K562 (cell line): ENCODE measurements at regions not wholly inside any gene's neighbourhood (a gene's known extent, or its start where the extent isn't known, plus 50 kb on each side); places are given as distances from the start of the nearest gene placed in this dataset.
A peak's percentile ranks its signal among the peaks of the same experiment; 100 is the strongest.
"Not testable (repeated sequence)": the region's sequence is repeated elsewhere in the genome, so short reads cannot be mapped to it uniquely, and the experiment has no call there.

Experiments used
- ATAC-seq: fragments of 200-7000 bp; cut with Tn5 transposase; 3 replicates; pipeline ENCODE4 v1.9.1; 2020; ENCODE audit warnings: moderate library complexity
- BruUV-seq: library from RNA; stranded (reverse); fragments of 400-500 nt; replicated peaks from 2 replicates; lab custom pipeline; 2021; lab: Mats Ljungman, UMichigan
- CTCF ChIA-PET: fragments of 300-600 bp; formaldehyde crosslinking; extraction: SDS; loops from one replicate; lab custom pipeline; 2021; ENCODE audit warnings: low intra/inter-chr PET ratio; lab: Yijun Ruan, JAX
- POLR2A ChIA-PET: fragments of 300-600, 350-650 bp; sonication (Branson Sonifier 250); formaldehyde crosslinking; extraction: SDS; loops from one replicate; lab custom pipeline; 2021; ENCODE audit warnings: antibody characterized with exemption, inconsistent platforms; lab: Yijun Ruan, JAX
- DNase-seq, 4 experiments: peaks; one replicate each; pipeline versions ENCODE4 v3.0.0 to v3.0.0-alpha.2; 2011 to 2018; ENCODE audit warnings: low spot score in 3 of 4, mixed read lengths in 3 of 4; ENCODE audit errors: extremely low read depth in 1 of 4
- FAIRE-seq: peaks from 2 replicates; lab custom pipeline; 2011; peaks lifted over from hg19 to GRCh38; lab: Jason Lieb, UNC
- H2AFZ ChIP-seq: 2 replicates; pipeline ENCODE4 v1.6.0; 2011; ENCODE audit warnings: low read depth, low read length, control low read depth, inconsistent platforms
- H3K27ac ChIP-seq: fragments of 200-600 bp; 3 replicates; pipeline ENCODE4 v1.8.0; 2011; ENCODE audit warnings: low read depth, mild to moderate bottlenecking, control low read depth, inconsistent platforms, low read length, moderate library complexity, mixed read lengths; ENCODE audit errors: extremely low read depth
- H3K27me3 ChIP-seq, 2 experiments: fragments of 300-600 bp in 1 of 2; 2 replicates in 1 of 2; 3 replicates in 1 of 2; pipeline versions ENCODE4 v1.6.0 to v1.8.0; 2011; ENCODE audit warnings: inconsistent platforms in 2 of 2, low read length in 2 of 2, mild to moderate bottlenecking in 1 of 2, mixed read lengths in 1 of 2, moderate library complexity in 1 of 2; ENCODE audit not compliant: control insufficient read depth in 2 of 2, insufficient read depth in 2 of 2
- H3K36me3 ChIP-seq: fragments of 300-600 bp; 3 replicates; pipeline ENCODE4 v1.8.0; 2011; ENCODE audit warnings: mild to moderate bottlenecking, low read length, inconsistent platforms; ENCODE audit not compliant: control insufficient read depth, insufficient read depth
- H3K4me1 ChIP-seq, 2 experiments: fragments of 200-600 bp in 1 of 2; replicated peaks in 1 of 2; 2 replicates in 1 of 2; 3 replicates in 1 of 2; pipeline versions ENCODE4 v1.5.1 to v1.8.0; 2011; ENCODE audit warnings: inconsistent platforms in 2 of 2, low read length in 2 of 2, mild to moderate bottlenecking in 1 of 2, mixed read lengths in 1 of 2, moderate library complexity in 1 of 2; ENCODE audit not compliant: control insufficient read depth in 2 of 2, insufficient read depth in 2 of 2
- H3K4me2 ChIP-seq: 2 replicates; pipeline ENCODE4 v1.6.1; 2011; ENCODE audit warnings: low read length, control low read depth, inconsistent platforms, mixed read lengths; ENCODE audit not compliant: insufficient read depth
- H3K4me3 ChIP-seq: fragments of 200-600 bp; sonication (generic), shearing (Covaris generic); 2 replicates; pipeline ENCODE4 v1.5.1; 2016; ENCODE audit warnings: control low read depth, inconsistent platforms
- H3K79me2 ChIP-seq: fragments of 200-600 bp; 3 replicates; pipeline ENCODE4 v1.8.0; 2011; ENCODE audit warnings: low read length, inconsistent platforms; ENCODE audit not compliant: control insufficient read depth, insufficient read depth
- H3K9ac ChIP-seq, 2 experiments: 2 replicates each; pipeline versions ENCODE4 v1.6.0 to v1.6.1; 2011; ENCODE audit warnings: low read depth in 2 of 2, low read length in 2 of 2, control low read depth in 1 of 2, inconsistent platforms in 1 of 2, mild to moderate bottlenecking in 1 of 2, mixed read lengths in 1 of 2; ENCODE audit not compliant: insufficient read depth in 1 of 2
- H3K9me1 ChIP-seq: one replicate; pipeline ENCODE4 v1.6.0; 2011; ENCODE audit warnings: inconsistent platforms, mild to moderate bottlenecking, low read length, moderate library complexity; ENCODE audit not compliant: control insufficient read depth, insufficient read depth
- H3K9me3 ChIP-seq: replicated peaks from 2 replicates; pipeline ENCODE4 v1.5.1; 2011; ENCODE audit warnings: low read depth, low read length, inconsistent platforms; ENCODE audit not compliant: control insufficient read depth, insufficient read depth
- H4K20me1 ChIP-seq: replicated peaks from 2 replicates; pipeline ENCODE4 v1.6.1; 2011; ENCODE audit warnings: low read length, inconsistent platforms, mixed read lengths; ENCODE audit not compliant: control insufficient read depth, insufficient read depth
- ATF7 ChIP-seq: fragments of 450-650 bp; IDR thresholded peaks from 2 replicates; pipeline ENCODE4 v1.7.1; 2014; ENCODE audit warnings: mild to moderate bottlenecking, moderate library complexity
- C11orf30 ChIP-seq: fragments of 450-650 bp; IDR thresholded peaks from 2 replicates; pipeline ENCODE4 v1.6.1; 2016; ENCODE audit warnings: low read depth, mild to moderate bottlenecking
- CTCFL ChIP-seq: IDR thresholded peaks from 2 replicates; pipeline ENCODE4 v1.6.1; 2011; ENCODE audit warnings: borderline replicate concordance, low read depth, mild to moderate bottlenecking, moderate library complexity, low read length; ENCODE audit not compliant: insufficient read depth, poor library complexity, severe bottlenecking
- FOS ChIP-seq: IDR thresholded peaks from 3 replicates; pipeline ENCODE4 v1.6.1; 2011; ENCODE audit not compliant: insufficient read length; ENCODE audit errors: extremely low read depth
- HBP1 ChIP-seq: fragments of 450-650 bp; formaldehyde crosslinking; IDR thresholded peaks from 2 replicates; pipeline ENCODE4 v1.4.0; 2022; ENCODE audit warnings: missing genetic modification characterization
- HCFC1 ChIP-seq: IDR thresholded peaks from 2 replicates; pipeline ENCODE4 v1.6.1; 2012; ENCODE audit warnings: low read depth, low read length, improper control_type of control experiment
- MAFG ChIP-seq: fragments of 450-650 bp; conservative IDR thresholded peaks from 2 replicates; pipeline ENCODE4 v1.6.1; 2016; ENCODE audit warnings: missing genetic modification characterization, missing compliant biosample characterization
- RB1 ChIP-seq: fragments of 450-650 bp; IDR thresholded peaks from 2 replicates; pipeline ENCODE4 v1.6.1; 2017; ENCODE audit warnings: low read depth, mild to moderate bottlenecking
- SMARCC2 ChIP-seq: fragments of 450-650 bp; IDR thresholded peaks from 2 replicates; pipeline ENCODE4 v1.6.1; 2017; ENCODE audit warnings: antibody characterized with exemption, moderate library complexity, mild to moderate bottlenecking, low read depth
- STAG1 ChIP-seq: sonication (generic); formaldehyde crosslinking; IDR thresholded peaks from 2 replicates; pipeline ENCODE4 v1.5.0; 2020; ENCODE audit warnings: missing genetic modification reagents, borderline replicate concordance
- ZNF124 ChIP-seq: sonication (generic); formaldehyde crosslinking; IDR thresholded peaks from 2 replicates; pipeline ENCODE4 v1.8.1; 2022; ENCODE audit warnings: missing genetic modification reagents
- ZNF316 ChIP-seq: fragments of 450-650 bp; IDR thresholded peaks from 2 replicates; pipeline ENCODE4 v1.6.1; 2016
- ZNF354B ChIP-seq: fragments of 250-450 bp; sonication (Bioruptor Pico); IDR thresholded peaks from 2 replicates; pipeline ENCODE4 v1.4.0; 2020
- ZNF444 ChIP-seq: fragments of 250-450 bp; sonication (Bioruptor Pico); IDR thresholded peaks from 2 replicates; pipeline ENCODE4 v1.4.0; 2020; ENCODE audit warnings: mild to moderate bottlenecking, moderate library complexity
- WGBS: fragments of 100-300 bp; shearing (Covaris generic); methylation state at CpG from one replicate; pipeline ENCODE4 v1.1.6; 2016; ENCODE audit warnings: low coverage, mixed read lengths; ENCODE audit not compliant: insufficient coverage; ENCODE audit errors: missing lambda C conversion rate; 5-methylcytosine and 5-hydroxymethylcytosine counted together
- in situ Hi-C: fragments of 300-500 bp; cut with MboI; formaldehyde crosslinking; loops from 4 replicates; pipeline ENCODE4 v1.15.0; 2018; ENCODE audit warnings: inconsistent platforms, mixed read lengths
- intact Hi-C: fragments of 100-400 bp; cut with micrococcal nuclease; formaldehyde crosslinking; loops from 2 replicates; pipeline ENCODE4 v1.14.2; 2022

- POLR2A ChIA-PET, H3K4me3 ChIP-seq, H3K9me3 ChIP-seq, H3K79me2 ChIP-seq, ATAC-seq, BruUV-seq, H3K9me1 ChIP-seq, CTCF ChIA-PET, H3K27me3 ChIP-seq, H4K20me1 ChIP-seq, intact Hi-C loops, H3K9ac ChIP-seq, H3K4me2 ChIP-seq, H2AFZ ChIP-seq, H3K36me3 ChIP-seq, H3K4me1 ChIP-seq, H3K27ac ChIP-seq, DNase-seq: not testable (repeated sequence)
- TF ChIP-seq MAFG (tag) (peak; percentile 45; the same call in 1 of the 2 replicates), ZNF316 (peak; percentile 20; the same call in 1 of the 2 replicates), C11orf30 (peak; percentile 12; the same call in 1 of the 2 replicates)
- WGBS: 0% methylated on average over 5 of the region's 5 CpGs
- FAIRE-seq: peak; percentile 61
- in situ Hi-C loops: loop anchor here (10.0 kb wide), 1 partner anchor 365 kb away; no protein-coding TSS in a partner anchor
Observed at GRCh38 chrX:130549382-130549781, 147.6 kb downstream of the RBMX2 start.

GRCh38 chrX:130550351-130550750, 148.6 kb downstream of the RBMX2 start:
- Histone ChIP-seq H3K4me2 (no peak overlapping the region), H4K20me1 (no peaks in the 10 kb centered on the region), H3K27me3 (peaks cover 0 to 5% of the 10 kb centered on the region in 2 experiments; a peak in 4 of 5 replicates), H3K9me3 (no peaks in the 10 kb centered on the region), H3K4me3 (no peak overlapping the region), H3K4me1 (no peaks in the 10 kb centered on the region), H3K27ac (no peak overlapping the region), H3K9me1 (no peaks in the 10 kb centered on the region), H3K79me2 (no peaks in the 10 kb centered on the region), H2AFZ (no peak overlapping the region), H3K36me3 (no peaks in the 10 kb centered on the region), H3K9ac (no peak overlapping the region)
- in situ Hi-C loops: no loop called here
- DNase-seq: no peak
- CTCF ChIA-PET: no interaction called here
- POLR2A ChIA-PET: interaction anchor here (1.4 kb wide), 1 partner anchor 11 kb away, joined by 4 read pairs; no protein-coding TSS in a partner anchor
- ATAC-seq: no peak
- intact Hi-C loops: no loop called here
- BruUV-seq: no TSS peak
- WGBS: 0% methylated on average over 2 of the region's 2 CpGs
- FAIRE-seq: no peak
- no peak for TF ChIP-seq ZNF124
- TF ChIP-seq RB1: no peak
- TF ChIP-seq HBP1 (CRISPR knock-in tag): no peak
- no peak for TF ChIP-seq CTCFL
- TF ChIP-seq STAG1 (CRISPR knock-in tag): no peak
- TF ChIP-seq ZNF354B (CRISPR knock-in tag): no peak
- no peak for TF ChIP-seq SMARCC2
- TF ChIP-seq ATF7: no peak
- no peak for TF ChIP-seq HCFC1
- TF ChIP-seq FOS: no peak
- TF ChIP-seq ZNF444: no peak
